ENCODE measurements at regions not wholly inside any gene's neighbourhood (a gene's known extent, or its start where the extent isn't known, plus 50 kb on each side); places are given as distances from the start of the nearest gene placed in this dataset.

GRCh38 chr17:77318021-77318420, 177.3 kb downstream of the SEC14L1 start:
- WGBS, 2 donors: 97 to 98% methylated on average over 7 of the region's 7 CpGs
- Histone ChIP-seq H3K9me3 (no peaks in the 10 kb centered on the region), H3K4me1 (peaks cover 50 to 68% (median 57%) of the 10 kb centered on the region in 4 donors), H3K4me3 (no peak overlapping the region), H3K36me3 (no peaks in the 10 kb centered on the region), H3K27ac (peak overlapping the region in 1 of 4 donors; percentile 89), H3K27me3 (no peaks in the 10 kb centered on the region)
- no peak for DNase-seq
- TF ChIP-seq CTCF (IDR thresholded peaks at IDR 0.05): no peak
- TF ChIP-seq EP300 (IDR thresholded peaks at IDR 0.05): no peak
- no peak for TF ChIP-seq POLR2AphosphoS5 (IDR thresholded peaks at IDR 0.05)
- no peak for TF ChIP-seq POLR2A (IDR thresholded peaks at IDR 0.05)
- ATAC-seq (ENCODE audit: low FRiP score in 2 of 2): no peak

GRCh38 chr17:77318491-77319210, 177.9 kb downstream of the SEC14L1 start:
- Histone ChIP-seq H3K27ac (peak overlapping the region; percentile 88 to 90 (median 90)), H3K9me3 (no peaks in the 10 kb centered on the region), H3K36me3 (no peaks in the 10 kb centered on the region), H3K4me3 (peak overlapping the region in 3 of 4 donors; percentile 40 to 59 (median 59)), H3K27me3 (no peaks in the 10 kb centered on the region), H3K4me1 (peaks cover 55 to 74% (median 63%) of the 10 kb centered on the region in 4 donors)
- WGBS, 2 donors: 64 to 78% methylated on average over 9 to 14 of the region's 14 CpGs
- ATAC-seq (ENCODE audit: low FRiP score in 2 of 2) (peak in 1 of 2 donors; percentile 20), DNase-seq (no peak)
- TF ChIP-seq CTCF (IDR thresholded peaks at IDR 0.05) (no peak), POLR2AphosphoS5 (IDR thresholded peaks at IDR 0.05) (no peak), POLR2A (IDR thresholded peaks at IDR 0.05) (no peak), EP300 (IDR thresholded peaks at IDR 0.05) (no peak)

DNA sequence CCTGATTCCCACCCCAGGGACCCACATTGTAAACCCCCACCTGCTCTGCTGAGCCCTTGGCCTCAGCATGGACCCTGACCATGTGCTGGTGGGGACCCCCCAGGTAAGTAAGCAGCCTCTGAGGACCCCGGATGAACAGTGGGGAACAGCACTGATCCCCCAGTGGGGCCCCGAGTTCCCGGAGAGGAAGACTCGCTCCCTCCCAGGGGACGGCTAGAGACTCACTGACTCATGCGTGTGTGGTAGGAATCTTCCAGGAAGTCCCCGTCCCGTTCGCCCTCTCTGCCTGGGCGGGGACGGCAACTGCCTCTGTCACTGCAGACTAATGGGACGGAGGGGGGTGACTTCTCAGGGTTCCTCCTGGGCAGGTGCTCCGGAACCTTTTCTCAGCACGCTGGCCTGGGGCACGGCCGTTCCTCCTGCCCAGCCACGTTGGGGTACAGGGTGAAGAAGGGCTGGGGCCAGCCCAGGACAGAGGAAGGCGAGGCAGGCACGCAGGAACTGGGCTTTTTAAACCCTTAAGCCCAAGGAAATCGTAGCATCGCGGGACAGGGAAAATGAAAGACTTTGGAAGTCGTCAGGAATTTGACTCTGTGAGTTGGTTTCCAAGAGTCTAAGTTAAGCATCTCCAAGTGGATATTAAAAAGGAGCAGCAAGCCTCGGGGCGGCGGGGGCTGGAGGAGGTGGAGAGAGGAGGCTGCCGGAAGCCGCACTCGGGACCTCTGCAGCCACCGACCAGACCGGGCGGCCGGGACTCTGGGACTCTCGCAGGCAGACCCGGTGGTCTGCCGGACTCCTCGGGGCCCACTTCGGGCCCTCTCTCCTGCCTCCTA, 178.7 kb downstream of the SEC14L1 start:
- Histone ChIP-seq H3K4me1 (peaks cover 63 to 82% (median 70%) of the 10 kb centered on the region in 4 donors), H3K27ac (peak overlapping the region; percentile 88 to 90 (median 90)), H3K36me3 (no peaks in the 10 kb centered on the region), H3K9me3 (no peaks in the 10 kb centered on the region), H3K27me3 (no peaks in the 10 kb centered on the region), H3K4me3 (peak overlapping the region; percentile 40 to 59 (median 50))
- WGBS, 2 donors: 6 to 17% methylated on average over 18 to 37 of the region's 38 CpGs
- peak; percentile 86 to 97 for DNase-seq
- peak; percentile 83 to 88 for ATAC-seq (ENCODE audit: low FRiP score in 2 of 2)
- peak in 2 of 4 donors; percentile 47 to 79 for TF ChIP-seq POLR2A (IDR thresholded peaks at IDR 0.05)
- TF ChIP-seq POLR2AphosphoS5 (IDR thresholded peaks at IDR 0.05): peak; percentile 92 to 94
- peak in 3 of 6 experiments; percentile 4 to 16 (median 9) for TF ChIP-seq CTCF (IDR thresholded peaks at IDR 0.05)
- TF ChIP-seq EP300 (IDR thresholded peaks at IDR 0.05): peak in 2 of 4 donors; percentile 54

DNA sequence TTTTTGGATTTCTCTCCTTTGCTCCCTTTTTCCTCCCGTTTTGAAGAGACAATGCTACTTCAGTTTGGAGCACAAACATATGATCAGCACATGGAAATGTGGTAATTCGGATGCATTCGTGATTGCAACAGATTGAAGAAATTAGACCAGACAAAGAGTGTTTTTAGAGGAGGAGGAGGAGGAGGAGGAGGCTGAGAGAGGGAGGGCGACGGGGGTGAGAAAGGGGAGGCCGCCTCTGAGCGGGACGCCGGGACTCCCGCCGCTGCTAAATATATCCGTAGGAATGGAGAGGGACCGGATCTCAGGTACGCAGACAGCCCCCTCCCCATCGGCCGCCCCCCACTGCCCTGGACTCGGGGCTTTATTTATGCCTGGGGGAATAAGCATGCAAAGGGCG, 179.3 kb downstream of the SEC14L1 start:
- H3K4me3 ChIP-seq: peak overlapping the region; percentile 40 to 59 (median 50)
- no peaks in the 10 kb centered on the region for H3K9me3 ChIP-seq
- TF ChIP-seq POLR2AphosphoS5 (IDR thresholded peaks at IDR 0.05) (peak in 1 of 2 donors; percentile 49), POLR2A (IDR thresholded peaks at IDR 0.05) (no peak)
- H3K36me3 ChIP-seq: no peaks in the 10 kb centered on the region
- DNase-seq (peak in 1 of 2 donors; percentile 82), ATAC-seq (ENCODE audit: low FRiP score in 2 of 2) (peak in 1 of 2 donors; percentile 50)
- H3K27me3 ChIP-seq: no peaks in the 10 kb centered on the region
- 27 to 37% methylated on average over 18 of the region's 18 CpGs for WGBS, 2 donors
- peak overlapping the region; percentile 88 to 90 (median 90) for H3K27ac ChIP-seq
- H3K4me1 ChIP-seq: peaks cover 66 to 83% (median 72%) of the 10 kb centered on the region in 4 donors

Data from upper lobe of left lung (tissue), 6 donors.